ENCODE measurements at regions not wholly inside any gene's neighbourhood (a gene's known extent, or its start where the extent isn't known, plus 50 kb on each side); places are given as distances from the start of the nearest gene placed in this dataset.

GRCh38 chr13:109976206-109976997 lies 190.0 kb upstream of the IRS2 start:
- Histone ChIP-seq H3K9me3 (no peaks in the 10 kb centered on the region), H3K4me3 (no peak overlapping the region), H3K27me3 (no peaks in the 10 kb centered on the region), H3K36me3 (no peaks in the 10 kb centered on the region)
- no peak for DNase-seq

- H3K9me3 ChIP-seq = no peaks in the 10 kb centered on the region
- no peaks in the 10 kb centered on the region for H3K27me3 ChIP-seq
- H3K36me3 ChIP-seq = no peaks in the 10 kb centered on the region
- no peak overlapping the region for H3K4me3 ChIP-seq
- DNase-seq = no peak
Observed at GRCh38 chr13:109974354-109974753, 188.0 kb upstream of the IRS2 start.

- no peaks in the 10 kb centered on the region for H3K9me3 ChIP-seq
- no peaks in the 10 kb centered on the region for H3K36me3 ChIP-seq
- no peak overlapping the region for H3K4me3 ChIP-seq
- H3K27me3 ChIP-seq = no peaks in the 10 kb centered on the region
- no peak for DNase-seq
Observed at GRCh38 chr13:109973279-109973678, 186.9 kb upstream of the IRS2 start.

- Histone ChIP-seq H3K27me3 (no peaks in the 10 kb centered on the region), H3K4me3 (no peak overlapping the region), H3K36me3 (no peaks in the 10 kb centered on the region), H3K9me3 (no peaks in the 10 kb centered on the region)
- no peak for DNase-seq
Observed at GRCh38 chr13:109971456-109972090, 185.2 kb upstream of the IRS2 start.

- no peak for DNase-seq
- no peaks in the 10 kb centered on the region for H3K27me3 ChIP-seq
- H3K4me3 ChIP-seq = no peak overlapping the region
Observed at GRCh38 chr13:109971006-109971405, 184.6 kb upstream of the IRS2 start.

GRCh38 chr13:109968876-109969577 lies 182.6 kb upstream of the IRS2 start:
- H3K9me3 ChIP-seq = no peaks in the 10 kb centered on the region

More at GRCh38 chr13:109971006-109971405, 184.6 kb upstream of the IRS2 start:
- no peaks in the 10 kb centered on the region for H3K9me3 ChIP-seq
- H3K36me3 ChIP-seq = no peaks in the 10 kb centered on the region

GRCh38 chr13:109963960-109964563 lies 177.7 kb upstream of the IRS2 start:
- DNase-seq = no peak

More at GRCh38 chr13:109968876-109969577, 182.6 kb upstream of the IRS2 start:
- Histone ChIP-seq H3K27me3 (no peaks in the 10 kb centered on the region), H3K36me3 (no peaks in the 10 kb centered on the region), H3K4me3 (no peak overlapping the region)
- no peak for DNase-seq

GRCh38 chr13:109963384-109963783 lies 177.0 kb upstream of the IRS2 start:
- no peaks in the 10 kb centered on the region for H3K9me3 ChIP-seq
- H3K36me3 ChIP-seq = no peaks in the 10 kb centered on the region
- H3K27me3 ChIP-seq = no peaks in the 10 kb centered on the region
- H3K4me3 ChIP-seq = no peak overlapping the region
- DNase-seq = no peak

More at GRCh38 chr13:109963960-109964563, 177.7 kb upstream of the IRS2 start:
- Histone ChIP-seq H3K4me3 (no peak overlapping the region), H3K27me3 (no peaks in the 10 kb centered on the region), H3K9me3 (no peaks in the 10 kb centered on the region), H3K36me3 (no peaks in the 10 kb centered on the region)

- H3K4me3 ChIP-seq = no peak overlapping the region
Observed at GRCh38 chr13:109959903-109960302, 173.5 kb upstream of the IRS2 start.

GRCh38 chr13:109957875-109958274 lies 171.5 kb upstream of the IRS2 start:
- no peaks in the 10 kb centered on the region for H3K27me3 ChIP-seq
- no peak overlapping the region for H3K4me3 ChIP-seq
- no peaks in the 10 kb centered on the region for H3K9me3 ChIP-seq
- H3K36me3 ChIP-seq = no peaks in the 10 kb centered on the region
- DNase-seq = no peak

More at GRCh38 chr13:109959903-109960302, 173.5 kb upstream of the IRS2 start:
- Histone ChIP-seq H3K9me3 (no peaks in the 10 kb centered on the region), H3K27me3 (no peaks in the 10 kb centered on the region), H3K36me3 (no peaks in the 10 kb centered on the region)
- no peak for DNase-seq

GRCh38 chr13:109955598-109955997 lies 169.2 kb upstream of the IRS2 start:
- Histone ChIP-seq H3K36me3 (no peaks in the 10 kb centered on the region), H3K9me3 (no peaks in the 10 kb centered on the region), H3K4me3 (no peak overlapping the region), H3K27me3 (no peaks in the 10 kb centered on the region)
- no peak for DNase-seq

- Histone ChIP-seq H3K4me3 (no peak overlapping the region), H3K27me3 (no peaks in the 10 kb centered on the region), H3K9me3 (no peaks in the 10 kb centered on the region), H3K36me3 (no peaks in the 10 kb centered on the region)
- no peak for DNase-seq
Observed at GRCh38 chr13:109954441-109954840, 168.1 kb upstream of the IRS2 start.

- Histone ChIP-seq H3K27me3 (no peaks in the 10 kb centered on the region), H3K36me3 (no peaks in the 10 kb centered on the region), H3K9me3 (no peaks in the 10 kb centered on the region), H3K4me3 (no peak overlapping the region)
- DNase-seq = no peak
Observed at GRCh38 chr13:109951491-109951890, 165.1 kb upstream of the IRS2 start.

GRCh38 chr13:109949397-109949796 lies 163.0 kb upstream of the IRS2 start:
- H3K9me3 ChIP-seq = no peaks in the 10 kb centered on the region
- H3K36me3 ChIP-seq = no peaks in the 10 kb centered on the region
- DNase-seq = no peak
- no peak overlapping the region for H3K4me3 ChIP-seq
- no peaks in the 10 kb centered on the region for H3K27me3 ChIP-seq

GRCh38 chr13:109947006-109947405 lies 160.6 kb upstream of the IRS2 start:
- Histone ChIP-seq H3K27me3 (no peaks in the 10 kb centered on the region), H3K4me3 (no peak overlapping the region), H3K36me3 (no peaks in the 10 kb centered on the region), H3K9me3 (no peaks in the 10 kb centered on the region)
- DNase-seq = no peak

GRCh38 chr13:109945206-109945960 lies 159.0 kb upstream of the IRS2 start:
- no peaks in the 10 kb centered on the region for H3K27me3 ChIP-seq
- DNase-seq = peak; percentile 54
- no peak overlapping the region for H3K4me3 ChIP-seq
- no peaks in the 10 kb centered on the region for H3K36me3 ChIP-seq
- H3K9me3 ChIP-seq = no peaks in the 10 kb centered on the region
